Stimulated activated naive CD8-positive, alpha-beta T cell treated with anti-CD3 and anti-CD28 coated beads, Interleukin-15, Interleukin-2, amounts not matched to agents 100 ng/mL and 50 ng/mL, for 24 hours (primary cell): ENCODE measurements at regions not wholly inside any gene's neighbourhood (a gene's known extent, or its start where the extent isn't known, plus 50 kb on each side); places are given as distances from the start of the nearest gene placed in this dataset.

Experiments used
- H3K27ac Mint-ChIP-seq: one replicate; pipeline ENCODE4 v1.8.0; 2021; ENCODE audit warnings: mild to moderate bottlenecking, mixed read lengths
- H3K27me3 Mint-ChIP-seq: one replicate; pipeline ENCODE4 v1.8.0; 2021; ENCODE audit warnings: mixed read lengths
- H3K36me3 Mint-ChIP-seq: one replicate; pipeline ENCODE4 v1.8.0; 2021; ENCODE audit warnings: low read depth, mixed read lengths
- H3K4me1 Mint-ChIP-seq: one replicate; pipeline ENCODE4 v1.8.0; 2021; ENCODE audit warnings: low read depth, mixed read lengths
- H3K4me3 Mint-ChIP-seq: one replicate; pipeline ENCODE4 v1.8.0; 2021; ENCODE audit warnings: mild to moderate bottlenecking, mixed read lengths
- H3K9me3 Mint-ChIP-seq: one replicate; pipeline ENCODE4 v1.8.0; 2021; ENCODE audit warnings: mixed read lengths

DNA sequence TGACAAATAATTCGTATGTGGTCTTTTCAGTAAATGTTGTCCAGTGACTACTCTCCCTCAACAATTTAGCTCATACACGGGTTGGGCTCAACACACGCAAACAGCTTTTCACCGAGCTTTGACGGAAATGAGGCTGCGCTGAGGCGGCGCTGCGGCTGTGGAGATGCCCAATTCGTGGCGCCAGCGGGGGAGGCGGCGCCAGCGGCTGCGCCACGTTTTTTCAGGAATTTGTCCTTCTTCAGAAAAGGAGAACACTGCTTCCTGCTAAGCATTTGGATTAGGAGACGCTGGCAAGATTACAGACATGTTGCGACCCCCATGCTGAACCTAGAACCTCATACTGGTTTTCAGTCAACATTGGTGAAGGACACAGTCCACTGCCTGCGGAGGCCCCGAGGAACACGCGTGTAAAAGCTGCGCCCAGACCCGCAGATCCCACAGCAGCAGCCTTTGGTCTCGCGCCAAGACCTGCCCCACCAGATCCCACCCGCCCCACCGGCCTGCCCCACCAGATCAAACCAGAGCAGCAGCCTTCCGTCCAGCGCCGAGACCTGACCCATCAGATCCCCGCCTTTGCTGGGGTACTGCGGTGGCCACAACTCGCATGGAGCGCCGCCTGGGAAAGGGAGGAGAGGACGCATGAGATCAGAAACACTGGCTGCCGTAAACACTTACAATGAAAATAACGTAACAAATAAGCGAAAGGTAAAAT lies 173.8 kb downstream of the TMEM18 start:
- H3K9me3 Mint-ChIP-seq = no peaks in the 10 kb centered on the region
- no peak overlapping the region for H3K4me3 Mint-ChIP-seq
- peaks cover 24% of the 10 kb centered on the region for H3K27me3 Mint-ChIP-seq
- no peak overlapping the region for H3K27ac Mint-ChIP-seq
- H3K4me1 Mint-ChIP-seq = no peaks in the 10 kb centered on the region
- H3K36me3 Mint-ChIP-seq = no peaks in the 10 kb centered on the region

DNA sequence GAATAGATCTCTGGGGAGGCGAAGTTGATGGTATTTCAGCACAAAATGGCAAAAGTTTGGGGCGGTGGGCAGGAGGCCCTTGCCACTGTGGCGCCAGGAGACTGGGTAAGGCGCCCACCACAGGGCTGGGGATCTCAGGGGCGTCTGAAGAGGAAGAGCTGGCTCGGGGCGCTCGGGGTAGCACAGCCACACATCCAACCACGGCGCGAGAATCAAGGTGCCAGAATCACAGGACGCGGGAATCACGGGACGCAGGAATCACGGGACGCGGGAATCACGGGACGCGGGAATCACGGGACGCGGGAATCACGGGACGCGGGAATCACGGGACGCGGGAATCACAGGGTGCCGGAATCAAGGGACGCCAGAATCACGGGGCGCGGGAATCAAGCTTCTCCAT lies 174.4 kb downstream of the TMEM18 start:
- Mint-ChIP-seq H3K27ac (no peak overlapping the region), H3K4me1 (no peaks in the 10 kb centered on the region), H3K36me3 (no peaks in the 10 kb centered on the region), H3K4me3 (no peak overlapping the region), H3K27me3 (peaks cover 24% of the 10 kb centered on the region), H3K9me3 (no peaks in the 10 kb centered on the region)

DNA sequence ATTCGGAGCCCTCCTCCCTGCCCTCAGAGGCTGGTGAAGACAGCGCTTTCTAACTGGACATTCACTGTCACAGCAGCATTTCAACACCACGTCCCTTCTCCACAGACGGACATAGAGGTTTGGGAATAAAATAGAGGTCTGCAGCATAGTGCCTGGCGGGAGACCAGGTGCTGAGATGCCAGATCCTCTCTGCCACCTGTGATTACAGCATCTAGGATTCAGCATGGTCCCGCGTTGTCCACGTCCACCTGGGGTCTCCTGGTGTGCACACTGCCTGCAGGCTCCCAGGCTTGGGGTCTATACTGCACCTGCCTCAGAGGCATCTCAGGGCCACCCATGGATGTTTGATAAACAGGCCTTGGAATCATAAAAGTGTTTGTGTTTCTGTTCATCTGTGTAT lies 175.5 kb downstream of the TMEM18 start:
- Mint-ChIP-seq H3K27ac (no peak overlapping the region), H3K36me3 (no peaks in the 10 kb centered on the region), H3K4me1 (no peaks in the 10 kb centered on the region), H3K4me3 (no peak overlapping the region), H3K9me3 (no peaks in the 10 kb centered on the region), H3K27me3 (peaks cover 24% of the 10 kb centered on the region)

DNA sequence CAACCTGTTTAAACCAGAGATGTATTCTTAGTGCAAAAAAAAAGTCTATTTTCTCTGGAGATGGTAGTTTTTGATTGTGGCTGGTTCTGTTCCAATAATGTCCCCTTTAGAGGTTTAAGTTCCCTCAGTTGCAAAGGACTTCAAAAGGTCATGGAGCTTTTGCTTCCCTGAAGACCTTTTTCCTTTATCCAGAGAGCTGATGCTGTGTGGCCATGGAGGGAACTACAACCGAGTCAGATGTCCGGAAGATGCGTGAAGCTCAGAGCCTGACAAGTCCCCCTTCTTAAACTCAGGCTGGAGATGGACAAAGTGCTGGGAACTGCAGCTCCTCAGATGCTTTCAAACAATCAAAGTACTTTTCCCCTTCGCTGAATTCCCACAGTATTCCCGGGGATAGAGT lies 176.1 kb downstream of the TMEM18 start:
- H3K27ac Mint-ChIP-seq = no peak overlapping the region
- H3K4me3 Mint-ChIP-seq = no peak overlapping the region
- H3K27me3 Mint-ChIP-seq = peaks cover 21% of the 10 kb centered on the region
- no peaks in the 10 kb centered on the region for H3K9me3 Mint-ChIP-seq
- no peaks in the 10 kb centered on the region for H3K4me1 Mint-ChIP-seq
- H3K36me3 Mint-ChIP-seq = no peaks in the 10 kb centered on the region

DNA sequence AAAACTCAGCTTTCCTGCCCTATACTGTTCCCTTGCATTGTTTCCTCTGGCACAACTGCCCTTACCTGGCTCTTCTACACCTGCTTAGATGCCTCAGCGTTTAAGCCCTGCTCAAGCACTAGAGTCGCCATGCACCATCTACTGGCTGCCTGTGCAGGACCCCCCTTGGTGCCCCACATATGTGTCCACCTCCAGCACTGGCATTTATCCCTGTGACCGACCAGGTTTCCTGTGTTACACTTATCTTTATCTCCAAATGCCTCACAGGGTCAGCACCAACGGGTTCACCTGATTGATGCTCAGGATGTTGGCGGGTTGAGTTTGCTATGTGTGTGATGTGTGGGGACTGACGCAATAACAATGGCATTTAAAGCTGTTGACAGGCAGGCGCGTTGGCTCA lies 177.5 kb downstream of the TMEM18 start:
- peaks cover 11% of the 10 kb centered on the region for H3K27me3 Mint-ChIP-seq
- H3K4me1 Mint-ChIP-seq = no peaks in the 10 kb centered on the region
- no peaks in the 10 kb centered on the region for H3K36me3 Mint-ChIP-seq
- H3K27ac Mint-ChIP-seq = no peak overlapping the region
- H3K4me3 Mint-ChIP-seq = no peak overlapping the region
- no peaks in the 10 kb centered on the region for H3K9me3 Mint-ChIP-seq

DNA sequence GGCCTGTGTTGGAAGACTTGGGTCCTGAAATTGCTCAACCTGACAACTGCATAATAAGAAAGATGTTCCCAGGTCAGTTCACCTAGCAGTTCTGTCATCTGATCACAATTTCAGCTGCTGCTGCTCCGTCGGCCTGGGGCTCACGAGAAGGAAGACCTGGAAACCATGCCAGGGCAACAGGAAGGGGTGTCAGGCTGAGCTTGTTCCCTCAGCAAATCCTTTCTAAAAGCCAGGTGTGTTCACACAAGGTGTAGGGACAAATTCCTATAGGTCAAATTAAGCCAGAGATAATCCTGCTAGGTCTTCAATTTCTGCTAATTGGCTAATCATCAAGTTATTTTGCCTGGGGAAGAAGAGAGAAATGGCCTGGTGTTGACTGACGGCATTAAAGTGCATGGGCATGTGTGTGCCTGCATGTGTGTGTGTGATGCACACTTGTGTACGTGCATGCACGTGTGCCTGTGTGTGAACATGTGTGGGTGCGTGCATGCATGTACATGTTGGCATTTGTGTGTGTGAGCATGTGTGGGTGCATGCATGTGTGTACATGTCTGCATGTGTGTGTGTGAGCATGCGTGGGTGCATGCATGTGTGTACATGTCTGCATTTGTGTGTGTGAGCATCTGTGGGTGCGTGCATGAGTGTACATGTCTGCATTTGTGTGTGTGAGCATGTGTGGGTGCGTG lies 178.6 kb downstream of the TMEM18 start:
- Mint-ChIP-seq H3K9me3 (no peaks in the 10 kb centered on the region), H3K27ac (no peak overlapping the region), H3K36me3 (no peaks in the 10 kb centered on the region), H3K4me1 (no peaks in the 10 kb centered on the region), H3K4me3 (no peak overlapping the region), H3K27me3 (peaks cover 10% of the 10 kb centered on the region)

DNA sequence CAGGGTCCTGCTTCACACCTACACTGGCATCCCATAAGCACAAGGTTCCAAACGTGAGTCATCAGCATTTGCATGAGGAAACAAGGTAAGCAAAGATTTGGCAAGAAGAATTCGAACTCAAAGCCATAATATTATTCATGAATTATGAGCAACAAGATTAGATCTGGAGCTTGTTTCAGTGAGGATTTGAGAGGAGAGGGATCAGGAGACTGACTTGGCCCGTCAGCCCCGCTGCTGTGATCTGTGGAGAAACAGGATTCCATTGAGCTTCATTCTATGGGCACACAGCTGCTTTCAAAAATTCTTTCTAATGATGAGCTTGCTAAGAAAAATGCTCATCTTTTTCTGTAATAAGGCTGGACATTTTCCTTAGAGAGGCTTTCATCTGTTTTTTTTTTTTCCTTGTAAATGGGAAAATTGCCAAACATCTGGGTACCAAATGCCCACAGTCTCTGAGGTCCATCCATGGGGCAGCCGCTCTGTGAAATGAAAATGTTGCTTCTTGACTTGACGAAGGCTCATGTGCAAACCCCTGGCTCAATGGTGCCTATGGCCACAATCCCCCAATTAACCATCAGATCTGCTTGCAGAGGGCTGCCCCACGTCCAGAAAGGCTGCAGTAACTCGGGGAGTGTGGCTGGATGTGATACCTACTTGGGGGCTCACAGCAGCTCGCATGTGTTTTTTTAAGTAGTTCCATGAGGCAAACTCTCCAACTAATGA lies 179.3 kb downstream of the TMEM18 start:
- Mint-ChIP-seq H3K27me3 (peaks cover 10% of the 10 kb centered on the region), H3K9me3 (no peaks in the 10 kb centered on the region), H3K4me3 (no peak overlapping the region), H3K27ac (no peak overlapping the region), H3K4me1 (no peaks in the 10 kb centered on the region), H3K36me3 (no peaks in the 10 kb centered on the region)

DNA sequence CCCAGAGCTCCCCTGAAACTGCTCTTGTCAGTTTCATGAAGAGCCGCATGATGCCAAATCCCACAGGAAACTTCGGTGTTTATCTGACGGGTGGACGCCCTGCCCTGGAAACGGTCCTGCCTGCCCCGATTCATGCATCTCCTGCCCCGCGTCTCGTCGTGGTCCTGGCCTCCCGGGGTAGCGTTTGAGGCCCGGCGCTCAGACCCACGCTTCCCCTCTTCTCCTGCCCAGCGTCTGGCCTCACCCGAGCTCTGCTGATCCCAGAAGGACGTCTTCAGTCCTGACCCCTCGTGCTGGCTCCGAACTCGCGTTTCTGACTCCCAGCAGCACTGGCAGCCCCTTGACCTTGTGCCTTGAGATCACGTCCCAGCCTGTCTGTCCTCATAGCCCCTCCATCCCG lies 180.5 kb downstream of the TMEM18 start:
- Mint-ChIP-seq H3K36me3 (no peaks in the 10 kb centered on the region), H3K4me3 (no peak overlapping the region), H3K4me1 (no peaks in the 10 kb centered on the region), H3K9me3 (no peaks in the 10 kb centered on the region), H3K27me3 (peaks cover 6% of the 10 kb centered on the region), H3K27ac (no peak overlapping the region)

DNA sequence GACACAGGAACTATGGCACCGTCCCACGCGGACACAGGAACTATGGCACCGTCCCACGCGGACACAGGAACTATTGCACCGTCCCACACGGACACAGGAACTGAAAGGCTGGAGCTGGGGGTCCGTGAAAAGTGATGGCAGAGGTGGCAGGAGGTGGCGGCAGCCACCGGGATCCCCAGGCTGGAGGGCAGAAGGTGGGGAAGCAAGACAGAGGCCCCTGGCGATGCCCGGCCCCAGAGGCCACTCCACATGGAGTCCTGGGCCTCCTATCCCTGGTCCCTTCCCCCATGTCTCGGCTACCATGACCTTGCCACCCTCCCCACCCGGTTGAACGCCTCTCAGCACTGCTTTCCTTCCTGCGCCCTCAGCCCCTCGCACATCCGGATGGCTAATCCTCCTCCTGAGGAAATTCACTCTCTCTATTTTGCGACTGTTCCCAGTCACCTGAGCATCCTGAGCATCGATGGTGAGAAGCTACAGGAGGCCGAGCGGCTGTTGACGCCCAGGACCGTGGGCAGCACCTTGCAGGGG lies 181.4 kb downstream of the TMEM18 start:
- Mint-ChIP-seq H3K27ac (no peak overlapping the region), H3K36me3 (no peaks in the 10 kb centered on the region), H3K4me3 (no peak overlapping the region), H3K9me3 (no peaks in the 10 kb centered on the region), H3K4me1 (no peaks in the 10 kb centered on the region), H3K27me3 (peaks cover 6% of the 10 kb centered on the region)

DNA sequence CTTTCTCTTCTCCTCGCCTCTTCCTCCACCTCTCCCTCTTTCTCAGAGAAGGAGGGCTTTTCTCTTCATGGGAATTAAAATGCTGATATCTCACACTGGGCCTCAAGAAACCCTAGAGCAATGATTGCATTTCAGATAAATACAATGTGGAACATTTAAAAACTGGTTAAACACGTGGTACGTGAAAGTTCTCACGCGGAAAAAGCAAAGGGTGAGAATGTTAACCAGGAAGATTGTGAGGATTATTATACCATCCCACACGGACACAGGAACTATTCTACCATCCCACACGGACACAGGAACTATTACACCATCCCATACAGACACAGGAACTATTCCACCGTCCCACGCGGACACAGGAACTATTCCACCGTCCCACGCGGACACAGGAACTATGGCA lies 182.4 kb downstream of the TMEM18 start:
- Mint-ChIP-seq H3K36me3 (no peaks in the 10 kb centered on the region), H3K27ac (no peak overlapping the region), H3K27me3 (peaks cover 6% of the 10 kb centered on the region), H3K4me1 (no peaks in the 10 kb centered on the region), H3K4me3 (no peak overlapping the region), H3K9me3 (no peaks in the 10 kb centered on the region)

DNA sequence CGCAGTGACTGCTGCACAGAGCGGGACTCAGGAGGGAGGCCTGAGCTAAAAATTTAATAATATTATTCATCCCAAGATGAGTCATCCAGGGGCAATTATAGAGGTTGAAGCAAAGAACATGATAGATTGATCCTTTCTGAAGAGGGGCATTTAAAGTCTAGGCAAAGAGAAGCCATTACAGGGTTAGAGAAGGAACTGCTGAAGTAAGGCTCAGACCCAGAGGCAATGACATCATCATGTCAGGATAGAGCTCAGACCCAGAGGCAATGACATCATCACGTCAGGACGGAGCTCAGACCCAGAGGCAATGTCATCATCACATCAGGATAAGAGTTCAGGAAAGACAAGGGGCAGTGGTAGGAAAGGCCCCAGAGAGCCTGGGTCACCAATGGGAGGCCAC lies 184.0 kb downstream of the TMEM18 start:
- H3K27me3 Mint-ChIP-seq = peaks cover 3% of the 10 kb centered on the region
- H3K4me1 Mint-ChIP-seq = no peaks in the 10 kb centered on the region
- H3K4me3 Mint-ChIP-seq = no peak overlapping the region
- H3K27ac Mint-ChIP-seq = no peak overlapping the region
- no peaks in the 10 kb centered on the region for H3K9me3 Mint-ChIP-seq
- H3K36me3 Mint-ChIP-seq = no peaks in the 10 kb centered on the region

DNA sequence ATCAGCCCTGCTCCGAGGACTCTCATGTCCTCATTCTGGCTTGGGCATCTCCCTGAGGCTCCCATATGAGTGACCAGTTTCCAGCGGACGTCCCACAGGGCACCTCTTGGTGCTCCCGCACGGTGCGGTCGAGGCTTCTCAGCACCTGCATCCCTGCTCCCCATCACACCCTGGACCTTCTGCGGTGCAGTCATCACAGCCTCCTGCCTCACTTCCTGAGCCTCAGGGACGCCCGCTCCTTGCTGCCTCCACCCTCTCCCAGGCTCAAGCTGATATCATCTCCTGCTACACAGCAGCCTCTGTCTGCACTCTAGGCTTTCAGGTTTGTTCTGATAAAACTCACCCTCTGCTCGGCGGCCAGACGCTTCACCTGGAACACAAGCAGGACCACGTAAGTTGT lies 185.0 kb downstream of the TMEM18 start:
- Mint-ChIP-seq H3K27ac (no peak overlapping the region), H3K9me3 (no peaks in the 10 kb centered on the region)

DNA sequence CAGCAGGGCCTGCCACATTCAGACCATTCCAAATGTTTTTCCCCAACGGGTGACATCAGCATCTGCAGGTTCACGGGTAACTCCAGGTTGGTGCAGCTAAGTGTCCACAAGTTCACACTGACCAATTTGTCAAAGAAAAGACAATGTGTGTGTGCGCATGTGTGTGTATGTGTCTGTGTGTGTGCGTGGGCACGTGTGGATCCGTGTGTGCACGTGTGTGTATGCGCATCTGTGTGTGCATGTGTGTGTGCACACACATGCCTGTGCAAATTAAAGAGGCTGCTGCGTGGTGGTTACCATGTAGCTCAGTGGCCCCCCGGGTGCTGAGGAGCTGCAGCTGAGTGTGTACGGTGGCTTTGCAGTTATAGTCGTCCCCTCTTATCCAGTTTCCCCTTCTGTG lies 187.4 kb downstream of the TMEM18 start:
- Mint-ChIP-seq H3K27me3 (peaks cover 3% of the 10 kb centered on the region), H3K4me1 (no peaks in the 10 kb centered on the region), H3K36me3 (no peaks in the 10 kb centered on the region), H3K27ac (no peak overlapping the region), H3K4me3 (no peak overlapping the region), H3K9me3 (no peaks in the 10 kb centered on the region)

More for the DNA sequence above, 185.0 kb downstream of the TMEM18 start:
- Mint-ChIP-seq H3K36me3 (no peaks in the 10 kb centered on the region), H3K4me1 (no peaks in the 10 kb centered on the region), H3K4me3 (no peak overlapping the region), H3K27me3 (peaks cover 3% of the 10 kb centered on the region)

DNA sequence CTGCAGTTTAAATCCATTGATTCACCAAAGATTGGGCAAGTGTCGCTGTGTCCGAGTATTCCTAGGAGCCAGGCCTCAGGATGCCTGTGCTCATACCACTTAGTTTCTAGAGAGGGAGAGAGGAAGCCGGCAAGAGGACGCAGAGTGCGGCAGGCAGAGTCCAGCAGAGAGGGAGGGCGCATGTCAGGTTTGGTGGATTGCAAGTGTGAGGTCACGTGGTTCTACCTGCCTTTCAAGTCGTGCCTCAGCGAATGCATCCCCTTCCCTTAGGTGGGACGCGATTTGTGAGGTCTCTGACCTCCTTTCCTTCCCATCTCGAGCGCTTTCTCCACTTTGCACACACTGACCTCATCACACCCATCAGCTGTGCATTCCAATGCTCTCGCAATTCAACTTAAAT lies 188.1 kb downstream of the TMEM18 start:
- Mint-ChIP-seq H3K9me3 (no peaks in the 10 kb centered on the region), H3K4me3 (no peak overlapping the region), H3K27me3 (peaks cover 3% of the 10 kb centered on the region), H3K4me1 (no peaks in the 10 kb centered on the region), H3K36me3 (no peaks in the 10 kb centered on the region), H3K27ac (no peak overlapping the region)
